Neural progenitor cell (in vitro differentiated cells): ENCODE measurements at regions not wholly inside any gene's neighbourhood (a gene's known extent, or its start where the extent isn't known, plus 50 kb on each side); places are given as distances from the start of the nearest gene placed in this dataset.

Experiments used
- DNase-seq: peaks from one replicate; pipeline ENCODE4 v3.0.0-alpha.2; 2016; ENCODE audit warnings: low spot score
- H2AFZ ChIP-seq: fragments of 200-600 bp; sonication (generic); replicated peaks from 2 replicates; pipeline ENCODE4 v1.6.1; 2016; ENCODE audit warnings: antibody characterized with exemption
- H3F3A ChIP-seq: fragments of 200-600 bp; sonication (generic); 2 replicates; pipeline ENCODE4 v1.6.1; 2016; ENCODE audit warnings: antibody characterized with exemption, low read depth
- H3K27ac ChIP-seq: fragments of 200-600 bp; sonication (generic); 2 replicates; pipeline ENCODE4 v1.5.1; 2016; ENCODE audit warnings: mild to moderate bottlenecking
- H3K27me3 ChIP-seq: fragments of 200-600 bp; sonication (generic); 2 replicates; pipeline ENCODE4 v1.6.1; 2016; ENCODE audit warnings: mild to moderate bottlenecking, moderate library complexity
- H3K36me3 ChIP-seq: fragments of 200-600 bp; sonication (generic); 2 replicates; pipeline ENCODE4 v1.5.1; 2016
- H3K4me1 ChIP-seq: fragments of 200-600 bp; sonication (generic); 2 replicates; pipeline ENCODE4 v1.6.1; 2016; ENCODE audit warnings: mixed run types
- H3K4me2 ChIP-seq: fragments of 200-600 bp; sonication (generic); 2 replicates; pipeline ENCODE4 v1.6.1; 2016
- H3K4me3 ChIP-seq: fragments of 200-600 bp; sonication (generic); 2 replicates; pipeline ENCODE4 v1.5.1; 2016
- H3K79me2 ChIP-seq: fragments of 200-600 bp; sonication (generic); 2 replicates; pipeline ENCODE4 v1.6.1; 2016; ENCODE audit warnings: low read depth
- H3K9ac ChIP-seq: fragments of 200-600 bp; sonication (generic); 2 replicates; pipeline ENCODE4 v1.6.1; 2016
- H3K9me3 ChIP-seq: fragments of 200-600 bp; sonication (generic); 2 replicates; pipeline ENCODE4 v1.5.1; 2016; ENCODE audit warnings: low read depth
- H4K20me1 ChIP-seq: fragments of 200-600 bp; sonication (generic); 2 replicates; pipeline ENCODE4 v1.6.1; 2016; ENCODE audit warnings: low read depth
- H3K27ac Mint-ChIP-seq: 3 replicates; pipeline ENCODE4 v1.8.0; 2021; ENCODE audit warnings: mixed read lengths
- H3K27me3 Mint-ChIP-seq: 2 replicates; pipeline ENCODE4 v1.8.0; 2022; ENCODE audit warnings: low read depth, mild to moderate bottlenecking, inconsistent platforms, moderate library complexity, mixed read lengths; ENCODE audit not compliant: insufficient read depth
- H3K36me3 Mint-ChIP-seq: 3 replicates; pipeline ENCODE4 v1.8.0; 2021; ENCODE audit warnings: mixed read lengths
- H3K4me1 Mint-ChIP-seq: 3 replicates; pipeline ENCODE4 v1.8.0; 2021; ENCODE audit warnings: mixed read lengths
- H3K4me3 Mint-ChIP-seq: 3 replicates; pipeline ENCODE4 v1.8.0; 2021; ENCODE audit warnings: mild to moderate bottlenecking, moderate library complexity, mixed read lengths
- H3K9me3 Mint-ChIP-seq: 3 replicates; pipeline ENCODE4 v1.8.0; 2020; ENCODE audit warnings: mixed read lengths
- EZH2 ChIP-seq: fragments of 200-600 bp; sonication (generic); IDR thresholded peaks from 2 replicates; pipeline ENCODE4 v1.6.1; 2017; ENCODE audit warnings: antibody characterized with exemption, mild to moderate bottlenecking, moderate library complexity
- EZH2phosphoT487 ChIP-seq: fragments of 200-600 bp; sonication (generic); IDR thresholded peaks from 2 replicates; pipeline ENCODE4 v1.6.1; 2017; ENCODE audit warnings: antibody characterized with exemption
- TF ChIP-seq, protein P1 (sequence below): fragments of 200-600 bp; sonication (generic); IDR thresholded peaks from 2 replicates; pipeline ENCODE4 v1.5.1; 2017; ENCODE audit warnings: antibody characterized with exemption, mild to moderate bottlenecking

DNA sequence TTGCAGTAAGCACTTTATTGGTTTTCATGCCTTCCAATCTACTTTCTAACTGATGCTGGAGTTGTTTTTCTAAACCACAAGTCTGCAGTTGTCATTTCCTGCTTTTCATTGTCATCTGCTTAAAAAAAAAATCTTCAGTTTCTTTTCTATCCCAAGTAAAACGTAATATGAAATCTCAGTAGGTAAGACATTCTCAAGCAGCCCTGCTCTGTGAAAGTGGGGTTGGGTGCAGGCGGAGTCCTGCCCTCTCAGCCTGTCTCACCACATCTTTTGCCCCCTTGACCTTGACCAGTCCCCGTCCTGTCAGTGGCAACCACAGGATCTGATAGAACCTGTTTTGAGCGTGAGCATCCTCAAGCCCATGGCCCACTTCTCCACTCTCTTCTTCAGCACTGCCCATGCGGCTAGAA, 80.0 kb upstream of the CPO start:
- peaks cover 6% of the 10 kb centered on the region for H3F3A ChIP-seq

GRCh38 chr2:206863196-206863595, 76.1 kb upstream of the CPO start:
- Histone ChIP-seq H2AFZ (no peak overlapping the region), H3K4me1 (peaks cover 23% of the 10 kb centered on the region), H3K4me3 (no peak overlapping the region), H3K27ac (no peak overlapping the region), H3K79me2 (no peaks in the 10 kb centered on the region), H3F3A (peaks cover 6% of the 10 kb centered on the region), H3K36me3 (no peaks in the 10 kb centered on the region), H3K27me3 (no peaks in the 10 kb centered on the region), H3K9ac (no peak overlapping the region), H4K20me1 (no peaks in the 10 kb centered on the region), H3K4me2 (no peak overlapping the region), H3K9me3 (no peaks in the 10 kb centered on the region)
- Mint-ChIP-seq H3K4me1 (peaks cover 28% of the 10 kb centered on the region), H3K36me3 (no peaks in the 10 kb centered on the region), H3K27ac (no peak overlapping the region), H3K27me3 (no peaks in the 10 kb centered on the region), H3K4me3 (no peak overlapping the region), H3K9me3 (no peaks in the 10 kb centered on the region)
- no peak for DNase-seq
- TF ChIP-seq, protein P1, sequence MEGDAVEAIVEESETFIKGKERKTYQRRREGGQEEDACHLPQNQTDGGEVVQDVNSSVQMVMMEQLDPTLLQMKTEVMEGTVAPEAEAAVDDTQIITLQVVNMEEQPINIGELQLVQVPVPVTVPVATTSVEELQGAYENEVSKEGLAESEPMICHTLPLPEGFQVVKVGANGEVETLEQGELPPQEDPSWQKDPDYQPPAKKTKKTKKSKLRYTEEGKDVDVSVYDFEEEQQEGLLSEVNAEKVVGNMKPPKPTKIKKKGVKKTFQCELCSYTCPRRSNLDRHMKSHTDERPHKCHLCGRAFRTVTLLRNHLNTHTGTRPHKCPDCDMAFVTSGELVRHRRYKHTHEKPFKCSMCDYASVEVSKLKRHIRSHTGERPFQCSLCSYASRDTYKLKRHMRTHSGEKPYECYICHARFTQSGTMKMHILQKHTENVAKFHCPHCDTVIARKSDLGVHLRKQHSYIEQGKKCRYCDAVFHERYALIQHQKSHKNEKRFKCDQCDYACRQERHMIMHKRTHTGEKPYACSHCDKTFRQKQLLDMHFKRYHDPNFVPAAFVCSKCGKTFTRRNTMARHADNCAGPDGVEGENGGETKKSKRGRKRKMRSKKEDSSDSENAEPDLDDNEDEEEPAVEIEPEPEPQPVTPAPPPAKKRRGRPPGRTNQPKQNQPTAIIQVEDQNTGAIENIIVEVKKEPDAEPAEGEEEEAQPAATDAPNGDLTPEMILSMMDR = no peak
- TF ChIP-seq EZH2phosphoT487 (no peak), EZH2 (no peak)

More for the DNA sequence above, 80.0 kb upstream of the CPO start:
- Histone ChIP-seq H3K9me3 (no peaks in the 10 kb centered on the region), H3K27ac (no peak overlapping the region), H3K79me2 (no peaks in the 10 kb centered on the region), H2AFZ (no peak overlapping the region), H3K4me1 (peaks cover 23% of the 10 kb centered on the region), H3K36me3 (no peaks in the 10 kb centered on the region), H3K4me3 (no peak overlapping the region), H3K27me3 (no peaks in the 10 kb centered on the region), H4K20me1 (no peaks in the 10 kb centered on the region), H3K4me2 (no peak overlapping the region), H3K9ac (no peak overlapping the region)
- no peaks in the 10 kb centered on the region for H3K36me3 Mint-ChIP-seq
- H3K27ac Mint-ChIP-seq = peak overlapping the region; percentile 31
- no peaks in the 10 kb centered on the region for H3K9me3 Mint-ChIP-seq
- TF ChIP-seq, protein P1 = no peak
- TF ChIP-seq EZH2 (no peak), EZH2phosphoT487 (no peak)
- H3K4me1 Mint-ChIP-seq = peaks cover 22% of the 10 kb centered on the region
- no peak overlapping the region for H3K4me3 Mint-ChIP-seq
- DNase-seq = no peak
- H3K27me3 Mint-ChIP-seq = no peaks in the 10 kb centered on the region

DNA sequence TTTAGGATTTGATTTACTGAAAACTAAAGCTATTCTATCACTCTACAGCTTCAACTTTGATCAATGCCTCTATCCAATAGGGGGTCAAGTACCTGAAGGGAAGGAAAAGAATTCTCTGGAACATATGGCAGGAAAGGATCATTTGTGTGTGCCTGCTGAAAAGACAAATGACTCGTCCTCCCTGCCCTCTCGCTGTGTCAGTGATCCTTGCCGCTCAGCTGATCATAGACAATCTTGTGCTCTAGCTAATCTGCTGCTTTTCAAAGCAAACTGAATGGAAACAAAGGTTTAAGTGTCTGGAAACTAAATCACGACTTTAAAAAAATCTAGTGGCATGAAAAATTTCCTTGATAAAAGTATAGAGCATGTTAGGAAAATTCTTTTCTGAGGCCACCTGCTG, 75.6 kb upstream of the CPO start:
- Histone ChIP-seq H3K4me2 (no peak overlapping the region), H3F3A (peaks cover 6% of the 10 kb centered on the region), H3K27ac (no peak overlapping the region), H3K4me1 (peaks cover 23% of the 10 kb centered on the region), H2AFZ (no peak overlapping the region), H3K9ac (no peak overlapping the region), H4K20me1 (no peaks in the 10 kb centered on the region), H3K4me3 (no peak overlapping the region), H3K79me2 (no peaks in the 10 kb centered on the region), H3K9me3 (no peaks in the 10 kb centered on the region), H3K36me3 (no peaks in the 10 kb centered on the region), H3K27me3 (no peaks in the 10 kb centered on the region)
- no peak overlapping the region for H3K4me3 Mint-ChIP-seq
- peaks cover 28% of the 10 kb centered on the region for H3K4me1 Mint-ChIP-seq
- no peak overlapping the region for H3K27ac Mint-ChIP-seq
- no peaks in the 10 kb centered on the region for H3K36me3 Mint-ChIP-seq
- peak; percentile 69 for DNase-seq
- no peaks in the 10 kb centered on the region for H3K9me3 Mint-ChIP-seq
- TF ChIP-seq EZH2phosphoT487 (no peak), EZH2 (no peak)
- TF ChIP-seq, protein P1 = no peak
- no peaks in the 10 kb centered on the region for H3K27me3 Mint-ChIP-seq
